PC-3 (cell line): ENCODE measurements at regions not wholly inside any gene's neighbourhood (a gene's known extent, or its start where the extent isn't known, plus 50 kb on each side); places are given as distances from the start of the nearest gene placed in this dataset.
"Not testable (repeated sequence)": the region's sequence is repeated elsewhere in the genome, so short reads cannot be mapped to it uniquely, and the experiment has no call there.

ENCODE experiments used
- ATAC-seq: fragments of 200-7000 bp; cut with Tn5 transposase; 2 replicates; pipeline ENCODE4 v1.9.1; 2020; ENCODE audit warnings: mild to moderate bottlenecking, moderate library complexity
- BruUV-seq: library from RNA; stranded (reverse); fragments of 400-500 nt; replicated peaks from 2 replicates; lab custom pipeline; 2021; lab: Mats Ljungman, UMichigan
- CTCF ChIA-PET: fragments of 300-600 bp; sonication (Branson Sonifier 250); formaldehyde crosslinking; loops from one replicate; lab custom pipeline; 2022; ENCODE audit warnings: antibody characterized with exemption; lab: Charles Lee
- POLR2A ChIA-PET: fragments of 300-600 bp; sonication (Branson Sonifier 250); formaldehyde crosslinking; loops from one replicate; lab custom pipeline; 2022; ENCODE audit warnings: antibody characterized with exemption; ENCODE audit not compliant: unreplicated experiment; lab: Charles Lee
- DNase-seq: peaks from one replicate; pipeline ENCODE4 v3.0.0-alpha.2; 2015
- H2AFZ ChIP-seq: fragments of 300-600 bp; sonication (generic); 2 replicates; pipeline ENCODE4 v1.6.0; 2016; ENCODE audit warnings: antibody characterized with exemption, low read length
- H3F3A ChIP-seq: fragments of 300-600 bp; sonication (generic); one replicate; pipeline ENCODE4 v1.6.0; 2017; ENCODE audit warnings: antibody characterized with exemption, low read length, control low read depth, mild to moderate bottlenecking; ENCODE audit not compliant: unreplicated experiment
- H3K27ac ChIP-seq: fragments of 300-600 bp; sonication (generic); 2 replicates; pipeline ENCODE4 v1.5.1; 2016; ENCODE audit warnings: mild to moderate bottlenecking, low read length
- H3K27me3 ChIP-seq: fragments of 300-600 bp; sonication (generic); 2 replicates; pipeline ENCODE4 v1.6.1; 2016; ENCODE audit warnings: low read length, mixed read lengths
- H3K36me3 ChIP-seq: fragments of 300-600 bp; sonication (generic); 2 replicates; pipeline ENCODE4 v1.6.1; 2016; ENCODE audit warnings: low read depth, mixed run types, low read length, mixed read lengths
- H3K4me1 ChIP-seq: fragments of 300-600 bp; sonication (generic); 2 replicates; pipeline ENCODE4 v1.5.1; 2016; ENCODE audit warnings: low read length; ENCODE audit not compliant: insufficient read depth
- H3K4me2 ChIP-seq: fragments of 300-600 bp; sonication (generic); 2 replicates; pipeline ENCODE4 v1.6.0; 2016; ENCODE audit warnings: low read length
- H3K4me3 ChIP-seq: fragments of 300-600 bp; sonication (generic); 2 replicates; pipeline ENCODE4 v1.5.1; 2016; ENCODE audit warnings: mild to moderate bottlenecking, low read length, mixed read lengths
- H3K79me2 ChIP-seq: fragments of 300-600 bp; sonication (generic); 2 replicates; pipeline ENCODE4 v1.6.1; 2017; ENCODE audit warnings: low read length, mixed read lengths
- H3K9ac ChIP-seq: fragments of 300-600 bp; sonication (generic); 2 replicates; pipeline ENCODE4 v1.6.0; 2016; ENCODE audit warnings: mild to moderate bottlenecking, low read length
- H3K9me2 ChIP-seq: fragments of 300-600 bp; sonication (generic); replicated peaks from 2 replicates; pipeline ENCODE4 v1.6.1; 2016; ENCODE audit warnings: mixed run types, low read length, mixed read lengths
- H3K9me3 ChIP-seq: fragments of 300-600 bp; sonication (generic); 2 replicates; pipeline ENCODE4 v1.6.1; 2016; ENCODE audit warnings: low read length, mixed read lengths
- H4K20me1 ChIP-seq: fragments of 300-600 bp; sonication (generic); 2 replicates; pipeline ENCODE4 v1.6.1; 2016; ENCODE audit warnings: low read length, mixed read lengths
- CTCF ChIP-seq: fragments of 300-600 bp; sonication (generic); conservative IDR thresholded peaks from 2 replicates; pipeline ENCODE4 v1.5.1; 2017; ENCODE audit warnings: antibody characterized with exemption, low read depth, mild to moderate bottlenecking, low read length
- EZH2 ChIP-seq: fragments of 300-600 bp; sonication (generic); IDR thresholded peaks from one replicate; pipeline ENCODE4 v1.6.1; 2017; ENCODE audit warnings: antibody characterized with exemption, mild to moderate bottlenecking, low read length; ENCODE audit not compliant: unreplicated experiment
- EZH2phosphoT487 ChIP-seq: fragments of 300-600 bp; sonication (generic); IDR thresholded peaks from 2 replicates; pipeline ENCODE4 v1.6.1; 2018; ENCODE audit warnings: mild to moderate bottlenecking, antibody characterized with exemption, low read length, borderline replicate concordance
- intact Hi-C: fragments of 100-400 bp; cut with micrococcal nuclease; formaldehyde crosslinking; loops from 2 replicates; pipeline ENCODE4 v1.9.0; 2023

DNA sequence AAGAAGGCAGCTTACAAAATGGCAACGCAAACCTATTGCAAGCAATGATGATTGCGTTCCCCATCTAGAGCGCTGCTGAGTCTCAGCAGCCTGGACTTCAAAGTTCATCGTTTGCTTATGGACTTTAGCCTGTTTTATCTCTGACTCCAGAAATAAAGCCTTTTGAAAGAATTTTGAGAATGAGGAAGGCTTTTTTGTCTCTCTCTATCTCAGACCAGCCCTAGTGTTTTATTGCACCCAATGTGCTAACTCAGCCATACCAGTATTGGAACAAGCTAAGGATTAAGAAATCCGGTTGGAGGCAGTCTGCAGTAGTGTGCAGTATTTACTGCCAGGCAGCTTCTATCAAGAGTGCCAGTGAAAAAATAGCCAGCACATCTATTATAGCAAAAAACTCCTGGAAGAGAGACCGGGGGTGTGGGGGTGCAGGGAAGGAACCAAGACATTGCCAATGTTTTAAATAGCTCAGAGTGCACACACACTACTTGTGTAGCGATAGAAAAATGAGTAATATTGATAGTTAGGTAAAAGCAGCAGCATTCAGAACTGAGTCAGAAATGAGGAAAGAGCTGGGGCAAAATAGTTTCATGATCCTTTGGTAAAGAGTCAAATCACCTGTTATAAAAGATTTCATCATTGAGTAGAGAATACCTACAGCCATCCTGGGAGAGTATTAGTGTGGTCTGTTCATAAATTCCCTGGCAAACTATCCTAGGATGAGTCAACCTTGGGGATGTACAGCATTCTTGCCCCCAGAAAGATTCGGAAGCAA, 219.0 kb downstream of the ZNF608 start:
- intact Hi-C loops: no loop called here
- no TSS peak for BruUV-seq
- DNase-seq (peak; percentile 64), ATAC-seq (no peak)
- Histone ChIP-seq H3K27ac (no peak overlapping the region), H3F3A (no peaks in the 10 kb centered on the region), H3K79me2 (no peaks in the 10 kb centered on the region), H3K4me3 (no peak overlapping the region), H4K20me1 (no peaks in the 10 kb centered on the region), H3K4me2 (peak overlapping the region; percentile 16; the same call in 1 of the 2 replicates), H3K4me1 (peaks cover 5% of the 10 kb centered on the region; the same call in 1 of the 2 replicates), H3K36me3 (no peaks in the 10 kb centered on the region), H3K9ac (no peak overlapping the region), H3K27me3 (no peaks in the 10 kb centered on the region), H3K9me2 (no peaks in the 10 kb centered on the region), H3K9me3 (no peaks in the 10 kb centered on the region), H2AFZ (no peak overlapping the region)
- CTCF ChIA-PET: no interaction called here
- TF ChIP-seq EZH2phosphoT487 (no peak), CTCF (no peak), EZH2 (no peak)
- POLR2A ChIA-PET: no interaction called here

DNA sequence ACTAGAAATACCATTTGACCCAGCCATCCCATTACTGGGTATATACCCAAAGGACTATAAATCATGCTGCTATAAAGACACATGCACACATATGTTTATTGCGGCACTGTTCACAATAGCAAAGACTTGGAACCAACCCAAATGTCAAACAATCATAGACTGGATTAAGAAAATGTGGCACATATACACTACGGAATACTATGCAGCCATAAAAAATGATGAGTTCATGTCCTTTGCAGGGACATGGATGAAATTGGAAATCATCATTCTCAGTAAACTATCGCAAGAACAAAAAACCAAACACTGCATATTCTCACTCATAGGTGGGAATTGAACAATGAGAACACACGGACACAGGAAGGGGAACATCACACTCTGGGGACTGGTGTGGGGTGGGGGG, 220.4 kb downstream of the ZNF608 start:
- DNase-seq, H3K4me3 ChIP-seq, intact Hi-C loops, POLR2A ChIA-PET, CTCF ChIA-PET, ATAC-seq, H3F3A ChIP-seq, BruUV-seq, H3K36me3 ChIP-seq, H3K27me3 ChIP-seq, H3K9ac ChIP-seq, H3K9me2 ChIP-seq, H3K79me2 ChIP-seq, H3K4me1 ChIP-seq, H2AFZ ChIP-seq, H3K4me2 ChIP-seq, H3K9me3 ChIP-seq, H3K27ac ChIP-seq, H4K20me1 ChIP-seq: not testable (repeated sequence)

GRCh38 chr5:124524552-124525232, 221.7 kb downstream of the ZNF608 start:
- no peaks in the 10 kb centered on the region for H3K36me3 ChIP-seq
- H3K4me1 ChIP-seq: peaks cover 5% of the 10 kb centered on the region; the same call in 1 of the 2 replicates
- no peak overlapping the region for H3K4me3 ChIP-seq
- no peaks in the 10 kb centered on the region for H3F3A ChIP-seq
- no TSS peak for BruUV-seq
- no peaks in the 10 kb centered on the region for H4K20me1 ChIP-seq
- H3K27me3 ChIP-seq: no peaks in the 10 kb centered on the region
- intact Hi-C loops: no loop called here
- H2AFZ ChIP-seq: no peak overlapping the region
- no peak overlapping the region for H3K9ac ChIP-seq
- CTCF ChIA-PET: no interaction called here
- no peaks in the 10 kb centered on the region for H3K9me3 ChIP-seq
- H3K27ac ChIP-seq: no peak overlapping the region
- ATAC-seq: no peak
- DNase-seq: no peak
- TF ChIP-seq EZH2 (no peak), EZH2phosphoT487 (no peak), CTCF (no peak)
- POLR2A ChIA-PET: no interaction called here
- H3K9me2 ChIP-seq: no peaks in the 10 kb centered on the region
- H3K79me2 ChIP-seq: no peaks in the 10 kb centered on the region
- H3K4me2 ChIP-seq: no peak overlapping the region
